Stimulated activated CD4-positive, alpha-beta T cell treated with anti-CD3 and anti-CD28 coated beads, Interleukin-2, amount 100 ng/mL, for 4 hours (primary cell): ENCODE measurements at regions not wholly inside any gene's neighbourhood (a gene's known extent, or its start where the extent isn't known, plus 50 kb on each side); places are given as distances from the start of the nearest gene placed in this dataset.
"Not testable (repeated sequence)": the region's sequence is repeated elsewhere in the genome, so short reads cannot be mapped to it uniquely, and the experiment has no call there.

Experiments used
- DNase-seq: peaks from one replicate; pipeline ENCODE4 v3.0.0-alpha.2; 2020; ENCODE audit warnings: low read depth

- DNase-seq, result not testable (repeated sequence)
Observed at GRCh38 chr12:9336375-9337011, 128.3 kb upstream of the PZP start.

DNA sequence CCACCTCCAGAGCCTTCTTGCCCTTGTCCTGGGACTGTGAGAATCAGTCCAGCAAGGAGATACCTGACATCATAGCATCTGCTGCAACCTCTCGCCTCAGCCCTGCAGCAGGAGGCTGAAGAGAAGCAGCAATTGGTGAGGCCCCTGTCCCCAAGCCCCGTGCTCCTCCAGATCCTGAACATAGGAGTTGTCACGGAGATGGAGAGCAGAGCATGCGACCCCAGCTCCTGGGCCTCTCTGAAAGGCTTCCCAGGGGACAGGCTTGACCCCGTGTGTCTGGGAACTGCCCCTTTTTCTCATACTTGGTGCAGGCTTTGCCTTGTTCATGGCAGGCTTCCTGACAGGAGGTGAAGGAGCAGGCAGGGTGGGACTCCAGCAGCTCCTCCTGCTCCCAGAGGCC, 127.7 kb upstream of the PZP start:
- no peak for DNase-seq

DNA sequence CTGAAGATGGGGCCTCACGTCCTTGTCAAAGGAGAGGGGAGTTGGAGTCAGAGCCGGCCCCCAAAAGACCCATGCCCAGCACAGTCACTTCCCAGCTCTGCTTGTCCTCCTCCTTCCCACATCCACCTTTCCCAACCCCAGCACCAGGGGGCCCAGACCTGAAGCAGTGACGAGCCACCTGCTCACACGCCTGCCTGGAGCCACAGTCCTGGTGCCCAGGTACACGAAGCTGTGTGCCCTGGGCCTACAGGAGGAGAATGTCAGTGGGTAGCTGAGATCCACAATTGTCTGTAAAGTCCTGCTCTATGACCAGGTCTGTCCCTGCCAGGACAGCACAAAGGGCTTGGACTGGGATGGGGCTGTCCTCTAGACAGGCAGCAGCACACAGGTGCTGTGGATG, 126.8 kb upstream of the PZP start:
- no peak for DNase-seq

GRCh38 chr12:9334041-9334692, 126.0 kb upstream of the PZP start:
- no peak for DNase-seq

DNA sequence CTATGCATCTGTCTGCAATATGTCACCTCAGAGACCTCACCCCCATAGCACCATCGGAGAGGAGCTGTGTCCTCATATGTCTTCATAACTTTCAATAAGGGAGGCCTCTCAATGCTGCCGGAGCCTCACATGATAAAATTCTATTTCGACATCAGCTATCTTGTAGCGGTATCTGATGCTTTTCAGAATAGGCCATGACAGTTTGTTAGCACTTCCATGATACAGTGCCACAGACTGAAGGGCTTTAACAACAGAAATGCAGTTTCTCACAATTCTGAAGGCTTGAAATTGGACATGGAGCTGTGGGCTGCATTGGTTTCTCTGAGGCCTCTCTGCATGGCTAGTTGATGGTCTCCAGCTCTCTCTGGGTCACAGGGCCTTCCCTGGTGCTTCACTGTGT, 125.0 kb upstream of the PZP start:
- DNase-seq, result no peak

GRCh38 chr12:9332564-9332963, 124.4 kb upstream of the PZP start:
- DNase-seq, result no peak

- DNase-seq, result peak; percentile 40
Observed at GRCh38 chr12:9331218-9331626, 123.0 kb upstream of the PZP start.

GRCh38 chr12:9329019-9329418, 120.8 kb upstream of the PZP start:
- no peak for DNase-seq

DNA sequence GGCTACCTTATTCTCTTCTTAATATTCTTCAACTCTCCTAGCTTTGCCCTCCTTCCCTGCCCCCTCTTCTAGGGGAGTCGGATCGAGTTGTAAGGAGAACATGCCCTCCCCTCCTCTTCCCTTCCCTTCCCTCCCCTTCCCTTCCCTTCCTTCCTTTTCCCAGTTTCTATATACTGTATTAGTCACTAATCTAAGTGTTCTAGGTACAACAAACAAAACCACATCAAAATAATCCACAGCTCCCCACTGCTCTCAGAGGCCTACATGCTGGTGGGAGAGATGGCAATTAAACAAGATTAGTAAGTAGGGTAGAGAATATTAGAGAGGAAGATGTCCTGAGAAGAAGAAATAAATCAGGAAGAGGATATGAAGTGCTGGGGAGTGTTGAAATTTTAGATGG, 119.9 kb upstream of the PZP start:
- DNase-seq, result no peak

DNA sequence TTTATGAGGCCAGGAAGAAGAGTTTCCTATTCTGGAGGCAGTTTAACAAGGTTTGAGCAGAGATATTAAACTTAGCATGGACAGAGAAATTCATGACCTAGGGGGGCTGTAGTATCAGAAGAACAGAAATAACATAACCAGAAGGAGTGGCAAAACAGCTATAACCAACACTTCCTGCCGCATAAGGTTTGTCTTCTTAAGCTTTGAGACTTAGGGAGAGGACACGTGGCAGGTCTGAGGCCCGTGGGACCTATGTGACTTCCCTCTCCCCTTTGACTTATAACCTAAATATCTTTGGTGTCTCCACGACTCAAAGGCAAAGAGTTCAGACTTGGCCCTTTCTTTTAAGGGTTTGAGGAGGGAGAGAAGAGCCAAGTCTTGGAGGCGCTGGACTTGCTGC, 119.1 kb upstream of the PZP start:
- no peak for DNase-seq

GRCh38 chr12:9326849-9327248, 118.7 kb upstream of the PZP start:
- DNase-seq, result not testable (repeated sequence)

DNA sequence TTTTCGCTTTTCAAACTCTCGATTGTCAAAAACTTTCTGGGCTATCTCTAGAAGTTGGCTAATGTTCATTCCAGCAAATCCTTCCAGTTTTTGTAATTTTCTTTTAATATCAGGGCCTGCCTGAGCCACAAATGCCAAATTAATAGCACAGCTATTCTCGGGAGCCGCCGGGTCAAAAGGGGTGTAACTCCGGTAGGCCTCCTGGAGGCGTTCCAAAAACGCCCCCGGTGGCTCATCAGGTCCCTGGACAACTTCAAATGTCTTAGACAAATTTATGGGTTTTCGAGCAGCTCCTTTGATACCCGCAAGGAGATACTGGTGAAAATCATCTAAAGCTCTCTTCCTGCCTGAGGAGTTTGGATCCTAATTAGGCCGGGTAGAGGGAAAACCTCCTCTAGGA, 117.9 kb upstream of the PZP start:
- no peak for DNase-seq

DNA sequence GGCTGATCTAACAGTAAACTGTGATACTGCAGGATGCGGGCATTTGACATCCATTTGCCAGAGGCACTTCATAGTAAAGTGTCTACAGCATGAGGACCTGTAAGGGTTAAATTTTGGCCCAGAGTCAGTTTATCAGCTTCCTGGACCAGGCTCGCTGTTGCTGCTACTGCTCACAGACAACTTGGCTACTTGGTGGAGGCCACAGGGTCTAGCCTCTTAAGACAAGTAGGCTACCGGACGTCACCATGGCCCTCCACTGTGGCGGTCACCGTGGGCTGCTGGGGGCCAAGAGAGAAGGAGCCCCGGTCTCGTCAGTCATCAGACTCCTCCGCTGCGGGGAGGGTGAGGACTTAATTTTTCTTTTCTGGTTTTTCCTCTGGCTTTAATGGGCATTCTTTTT, 117.3 kb upstream of the PZP start:
- no peak for DNase-seq

GRCh38 chr12:9324782-9325181, 116.6 kb upstream of the PZP start:
- no peak for DNase-seq

DNA sequence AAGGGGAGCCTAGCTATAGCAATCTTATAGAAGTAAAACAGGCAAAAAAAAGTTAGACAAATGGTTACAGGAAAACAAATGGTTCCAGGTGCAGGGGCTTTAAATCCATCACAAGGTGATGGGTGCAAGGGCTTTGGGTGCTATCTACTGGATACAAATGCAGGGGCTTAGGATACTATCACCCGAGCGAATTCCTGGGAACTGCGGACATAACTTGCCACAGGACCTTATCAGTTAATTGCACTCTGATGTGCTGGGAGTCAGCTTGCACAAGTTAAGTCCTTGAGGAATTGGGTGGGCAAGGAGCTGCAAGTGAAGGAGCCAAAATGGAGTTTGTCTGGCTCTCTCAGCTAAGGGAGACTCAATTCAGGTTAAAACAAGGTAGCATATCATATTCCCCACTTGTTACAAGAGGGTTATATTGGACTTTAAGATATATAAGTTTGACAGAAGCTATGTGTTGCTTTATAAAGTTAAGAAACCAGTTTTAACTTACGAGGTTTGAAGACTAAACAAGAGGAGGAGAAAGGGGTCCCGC, 115.0 kb upstream of the PZP start:
- no peak for DNase-seq

DNA sequence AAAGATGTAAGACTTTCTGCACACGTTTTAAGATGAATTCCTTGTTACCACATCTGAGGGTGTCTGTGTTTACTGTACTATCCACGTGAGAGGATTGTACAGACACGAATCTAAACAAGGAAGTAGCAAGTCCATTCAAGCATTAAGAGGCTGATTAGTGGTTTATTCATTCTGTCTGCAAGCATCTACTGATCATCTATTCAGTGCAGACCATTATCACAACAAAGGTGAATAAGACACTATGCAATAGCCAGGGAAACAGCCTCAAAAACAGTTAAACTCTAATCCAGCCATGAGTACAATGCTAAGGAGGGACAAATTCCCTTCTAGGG, 111.6 kb upstream of the PZP start:
- DNase-seq, result no peak

- no peak for DNase-seq
Observed at GRCh38 chr12:9319044-9319841, 111.0 kb upstream of the PZP start.

GRCh38 chr12:9313479-9313878, 105.3 kb upstream of the PZP start:
- not testable (repeated sequence) for DNase-seq

DNA sequence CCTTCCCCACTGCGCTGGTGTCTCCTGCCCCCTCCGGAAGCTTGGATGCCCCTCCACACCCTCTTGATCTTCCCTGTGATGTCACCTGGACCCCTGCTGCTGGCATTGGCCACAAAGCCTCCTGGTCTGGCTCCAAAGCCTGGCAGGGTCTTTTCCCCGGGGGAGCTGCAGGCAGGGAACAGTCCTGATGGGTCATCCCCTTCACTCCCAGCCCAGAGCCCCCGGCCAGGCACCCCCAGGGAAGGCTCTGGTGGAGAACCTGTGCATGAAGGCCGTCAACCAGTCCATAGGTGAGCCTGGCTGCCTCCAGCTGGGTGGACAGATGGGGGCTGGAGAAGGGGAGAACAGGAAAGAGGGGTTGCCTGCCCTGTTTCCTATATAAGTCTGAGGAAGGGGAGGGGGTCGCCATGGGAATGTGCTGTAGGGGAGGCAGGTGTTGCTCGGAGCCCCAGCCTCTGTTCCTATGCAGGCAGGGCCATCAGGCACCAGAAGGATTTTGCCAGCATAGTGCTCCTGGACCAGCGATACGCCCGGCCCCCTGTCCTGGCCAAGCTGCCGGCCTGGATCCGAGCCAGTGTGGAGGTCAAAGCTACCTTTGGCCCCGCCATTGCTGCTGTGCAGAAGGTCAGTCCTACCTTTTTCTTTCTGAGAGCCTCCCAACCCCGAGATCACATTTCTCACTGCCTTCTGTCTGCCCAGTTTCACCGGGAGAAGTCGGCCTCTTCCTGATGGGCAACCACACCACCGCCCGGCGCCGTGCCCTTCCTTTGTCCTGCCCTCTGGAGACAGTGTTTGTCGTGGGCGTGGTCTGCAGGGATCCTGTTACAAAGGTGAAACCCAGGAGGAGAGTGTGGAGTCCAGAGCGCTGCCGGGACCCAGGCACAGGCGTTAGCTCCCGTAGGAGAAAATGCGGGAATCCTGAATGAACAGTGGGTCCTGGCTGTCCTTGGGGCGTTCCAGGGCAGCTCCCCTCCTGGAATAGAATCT, 104.5 kb upstream of the PZP start:
- DNase-seq, result not testable (repeated sequence)

GRCh38 chr12:9311454-9311853, 103.3 kb upstream of the PZP start:
- not testable (repeated sequence) for DNase-seq

- not testable (repeated sequence) for DNase-seq
Observed at GRCh38 chr12:9310645-9311044, 102.5 kb upstream of the PZP start.

DNA sequence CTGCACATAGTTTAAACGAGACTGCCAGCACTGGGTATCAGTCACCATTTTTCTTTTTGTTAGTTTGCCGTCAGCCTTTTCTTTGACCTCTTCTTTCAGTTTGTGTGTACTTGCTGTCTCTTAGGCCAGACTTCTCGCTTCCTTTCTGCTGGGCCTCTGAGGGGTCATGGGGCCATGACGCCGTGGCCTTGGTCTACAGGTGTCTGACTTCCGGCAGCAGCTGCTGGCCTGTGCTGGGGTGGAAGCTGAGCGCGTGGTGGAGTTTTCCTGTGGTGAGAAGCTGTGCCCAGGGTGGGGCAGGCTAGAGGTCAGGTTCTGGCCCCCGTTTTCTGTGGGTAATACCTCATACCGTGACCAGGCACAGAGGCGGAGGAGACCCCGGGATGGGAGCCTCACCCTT, 101.6 kb upstream of the PZP start:
- DNase-seq, result not testable (repeated sequence)
